ENCODE measurements at regions not wholly inside any gene's neighbourhood (a gene's known extent, or its start where the extent isn't known, plus 50 kb on each side); places are given as distances from the start of the nearest gene placed in this dataset.
A peak's percentile ranks its signal among the peaks of the same experiment; 100 is the strongest.

- Histone ChIP-seq H3K4me1 (ENCODE audit: control insufficient read depth in 2 of 2, insufficient read depth in 2 of 2, low read length in 2 of 2) (peaks cover 4% of the 10 kb centered on the region in 2 donors), H3K36me3 (replicated peaks in 1 of 2; ENCODE audit: control extremely low read depth in 1 of 2, control insufficient read depth in 1 of 2, extremely low read depth in 1 of 2, insufficient read depth in 2 of 2, low read length in 1 of 2) (no peaks in the 10 kb centered on the region), H3K79me2 (ENCODE audit: control insufficient read depth, insufficient read depth, low read length) (no peaks in the 10 kb centered on the region), H4K20me1 (ENCODE audit: control insufficient read depth, insufficient read depth, low read length, poor library complexity, severe bottlenecking) (no peaks in the 10 kb centered on the region), H3K4me2 (replicated peaks; ENCODE audit: low read depth, low read length, poor library complexity, severe bottlenecking) (peak overlapping the region; percentile 16), H2AFZ (ENCODE audit: insufficient read depth, low read depth, low read length, poor library complexity, severe bottlenecking) (no peak overlapping the region), H3K9me3 (ENCODE audit: control extremely low read depth in 1 of 3, control insufficient read depth in 2 of 3, insufficient read depth in 1 of 3, low read length in 2 of 3) (no peaks in the 10 kb centered on the region), H3K27ac (ENCODE audit: low read length in 2 of 2) (peak overlapping the region in 1 of 2 donors; percentile 51), H3K9ac (ENCODE audit: low read length) (no peak overlapping the region), H3K4me3 (ENCODE audit: control extremely low read depth in 1 of 5, extremely low read depth in 1 of 5, insufficient read depth in 1 of 5, low read depth in 2 of 5, low read length in 4 of 5) (no peak overlapping the region), H3K27me3 (replicated peaks in 1 of 4; ENCODE audit: control extremely low read depth in 1 of 4, control insufficient read depth in 3 of 4, insufficient read depth in 4 of 4, low read length in 3 of 4) (no peaks in the 10 kb centered on the region)
- Mint-ChIP-seq H3K27me3 (no peaks in the 10 kb centered on the region), H3K4me1 (peaks cover 12% of the 10 kb centered on the region), H3K27ac (peak overlapping the region; percentile 22), H3K4me3 (no peak overlapping the region), H3K9me3 (ENCODE audit: insufficient read depth) (no peaks in the 10 kb centered on the region)
- DNase-seq: peak; percentile 68
- peak; percentile 64 for ATAC-seq (ENCODE audit: low read depth)
- intact Hi-C loops (cut with micrococcal nuclease): no loop called here
- ChIA-PET POLR2A (no interaction called here), CTCF (no interaction called here)
- TF ChIP-seq CTCF (IDR thresholded peaks at IDR 0.05) (no peak), EZH2 (IDR thresholded peaks at IDR 0.05; ENCODE audit: borderline replicate concordance, insufficient read depth, low read depth, low read length, poor library complexity, severe bottlenecking) (no peak)
Measured at GRCh38 chr4:112735474-112735951, 98.6 kb downstream of the LARP7 start.

GRCh38 chr4:112736718-112737135 lies 99.8 kb downstream of the LARP7 start:
- Mint-ChIP-seq H3K9me3 (ENCODE audit: insufficient read depth) (no peaks in the 10 kb centered on the region), H3K4me1 (peaks cover 12% of the 10 kb centered on the region), H3K27ac (peak overlapping the region; percentile 37), H3K4me3 (no peak overlapping the region), H3K27me3 (no peaks in the 10 kb centered on the region)
- Histone ChIP-seq H4K20me1 (ENCODE audit: control insufficient read depth, insufficient read depth, low read length, poor library complexity, severe bottlenecking) (no peaks in the 10 kb centered on the region), H3K4me1 (ENCODE audit: control insufficient read depth in 2 of 2, insufficient read depth in 2 of 2, low read length in 2 of 2) (peaks cover 4% of the 10 kb centered on the region in 2 donors), H3K4me3 (ENCODE audit: control extremely low read depth in 1 of 5, extremely low read depth in 1 of 5, insufficient read depth in 1 of 5, low read depth in 2 of 5, low read length in 4 of 5) (no peak overlapping the region), H3K36me3 (replicated peaks in 1 of 2; ENCODE audit: control extremely low read depth in 1 of 2, control insufficient read depth in 1 of 2, extremely low read depth in 1 of 2, insufficient read depth in 2 of 2, low read length in 1 of 2) (no peaks in the 10 kb centered on the region), H3K27ac (ENCODE audit: low read length in 2 of 2) (peak overlapping the region in 1 of 2 donors; percentile 18), H2AFZ (ENCODE audit: insufficient read depth, low read depth, low read length, poor library complexity, severe bottlenecking) (peak overlapping the region; percentile 47), H3K9ac (ENCODE audit: low read length) (no peak overlapping the region), H3K9me3 (ENCODE audit: control extremely low read depth in 1 of 3, control insufficient read depth in 2 of 3, insufficient read depth in 1 of 3, low read length in 2 of 3) (no peaks in the 10 kb centered on the region), H3K4me2 (replicated peaks; ENCODE audit: low read depth, low read length, poor library complexity, severe bottlenecking) (no peak overlapping the region), H3K27me3 (replicated peaks in 1 of 4; ENCODE audit: control extremely low read depth in 1 of 4, control insufficient read depth in 3 of 4, insufficient read depth in 4 of 4, low read length in 3 of 4) (no peaks in the 10 kb centered on the region), H3K79me2 (ENCODE audit: control insufficient read depth, insufficient read depth, low read length) (no peaks in the 10 kb centered on the region)
- POLR2A ChIA-PET: no interaction called here
- TF ChIP-seq CTCF (IDR thresholded peaks at IDR 0.05) (no peak), EZH2 (IDR thresholded peaks at IDR 0.05; ENCODE audit: borderline replicate concordance, insufficient read depth, low read depth, low read length, poor library complexity, severe bottlenecking) (no peak)
- no CpG with 5 or more reads among the region's 1 CpG for WGBS (ENCODE audit: insufficient coverage)
- no peak for ATAC-seq (ENCODE audit: low read depth)
- CTCF ChIA-PET: no interaction called here
- intact Hi-C loops (cut with micrococcal nuclease): no loop called here
- DNase-seq: peak; percentile 12

Measured in B cell (primary cell).